RPMI8226 (cell line): ENCODE measurements at regions not wholly inside any gene's neighbourhood (a gene's known extent, or its start where the extent isn't known, plus 50 kb on each side); places are given as distances from the start of the nearest gene placed in this dataset.
"Not testable (repeated sequence)": the region's sequence is repeated elsewhere in the genome, so short reads cannot be mapped to it uniquely, and the experiment has no call there.

Experiments used
- DNase-seq: peaks from one replicate; pipeline ENCODE4 v3.0.0-alpha.2; 2015

DNA sequence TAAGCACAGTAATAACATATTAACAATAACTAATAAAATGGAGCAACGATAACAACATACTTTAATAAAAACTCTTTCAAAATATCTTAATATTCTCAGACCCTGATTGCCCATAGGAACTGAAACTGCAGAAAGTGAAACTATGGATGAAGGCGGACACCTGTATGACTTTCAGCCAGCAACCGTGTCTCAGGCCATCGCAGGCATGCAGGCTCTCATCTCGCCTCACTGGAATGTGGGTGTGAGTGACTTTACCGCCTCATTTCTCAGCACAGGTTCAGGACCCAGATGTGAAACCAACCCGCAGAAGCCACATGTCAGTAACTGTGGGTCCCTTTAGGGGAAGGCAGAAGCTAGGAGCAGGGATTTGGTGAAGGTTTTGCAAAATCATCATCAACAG lies 539.1 kb downstream of the FAM181B start:
- peak; percentile 83 for DNase-seq

DNA sequence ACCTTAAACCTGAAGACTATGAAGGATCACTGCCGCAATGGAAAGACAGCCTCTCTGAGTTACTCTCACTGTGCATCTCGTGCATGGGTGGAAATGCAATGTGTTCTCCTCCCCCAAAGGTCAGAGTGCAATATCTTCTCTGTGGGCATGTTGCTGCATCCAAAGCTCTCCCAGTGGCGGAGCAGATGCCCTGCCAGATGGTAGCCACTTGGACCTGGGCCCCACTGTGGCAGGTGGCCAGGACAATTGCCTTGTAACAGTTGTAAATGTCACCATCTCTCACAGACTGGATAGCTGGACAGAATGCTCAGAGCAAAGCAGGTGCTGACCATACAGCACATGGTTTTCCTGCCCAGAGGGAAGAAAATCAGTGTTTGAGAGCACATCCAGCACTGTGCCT lies 542.0 kb downstream of the FAM181B start:
- no peak for DNase-seq

DNA sequence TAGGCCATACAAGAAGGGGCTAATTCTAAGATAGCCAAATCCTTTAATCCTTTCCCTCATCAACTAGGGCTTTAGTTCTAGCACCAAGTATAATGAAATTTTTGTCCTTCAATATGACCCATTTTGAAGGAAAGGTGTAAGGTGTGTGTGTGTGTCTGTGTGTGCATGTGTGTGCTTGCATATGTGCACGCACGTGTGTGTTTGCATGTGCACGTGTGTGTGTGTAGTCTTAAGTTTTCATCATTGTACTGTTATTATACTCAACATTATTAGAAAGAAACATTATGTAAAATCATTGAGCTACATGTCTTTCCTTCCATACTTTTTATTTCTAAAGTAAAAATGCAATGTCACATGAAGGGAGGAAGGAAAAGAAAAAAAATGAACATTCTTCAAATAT lies 547.7 kb downstream of the FAM181B start:
- no peak for DNase-seq

DNA sequence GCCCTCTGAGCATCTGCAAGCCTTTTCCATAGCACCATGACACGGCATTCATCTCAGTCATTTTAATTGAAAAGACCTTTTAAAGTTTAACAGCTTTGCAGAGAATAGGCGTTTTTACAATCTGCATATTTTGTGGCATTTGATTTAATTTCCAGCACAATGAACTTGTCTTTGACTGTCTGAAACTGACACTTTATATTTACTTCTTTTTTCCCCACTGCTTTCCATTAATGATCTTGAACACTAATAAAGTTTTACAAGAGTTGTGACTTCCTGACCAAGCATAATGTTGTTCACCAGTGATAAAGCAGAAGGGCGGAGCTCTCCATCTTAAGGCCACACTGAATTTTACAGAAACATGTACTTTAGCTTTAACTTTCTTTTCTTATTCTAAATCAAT lies 548.7 kb downstream of the FAM181B start:
- no peak for DNase-seq

DNA sequence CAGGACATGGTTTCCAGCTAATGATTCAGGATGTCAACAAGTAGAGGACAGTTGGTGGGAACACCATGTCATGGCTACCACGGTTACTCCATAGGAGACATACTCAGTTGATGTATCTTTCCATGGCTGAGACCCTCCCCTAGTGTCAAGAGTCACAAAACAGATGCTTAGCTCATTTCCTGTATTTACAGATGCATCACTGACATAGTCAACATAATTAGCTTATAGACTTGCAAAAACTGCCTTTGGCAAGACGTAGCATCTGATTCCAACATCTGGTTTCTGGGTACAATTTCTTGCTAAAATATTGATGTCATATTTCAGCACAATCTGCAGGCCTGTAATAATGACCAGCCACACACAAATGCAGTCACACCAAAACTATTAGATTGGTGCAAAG lies 550.3 kb downstream of the FAM181B start:
- DNase-seq: no peak

DNA sequence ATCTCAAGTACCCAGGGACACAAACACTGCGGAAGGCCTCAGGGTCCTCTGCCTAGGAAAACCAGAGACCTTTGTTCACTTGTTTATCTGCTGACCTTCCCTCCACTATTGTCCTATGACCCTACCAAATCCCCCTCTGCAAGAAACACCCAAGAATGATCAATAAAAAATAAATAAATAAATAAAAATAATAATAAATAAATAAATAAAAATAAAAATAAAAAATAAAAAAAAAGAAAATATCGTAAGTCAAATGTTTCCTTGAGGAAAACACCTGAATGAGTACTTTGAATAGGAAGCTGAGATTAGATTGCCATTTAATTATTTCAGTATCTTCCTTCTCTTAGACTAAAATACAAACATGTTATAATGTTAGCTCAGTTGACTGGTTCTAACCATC lies 551.0 kb downstream of the FAM181B start:
- not testable (repeated sequence) for DNase-seq

DNA sequence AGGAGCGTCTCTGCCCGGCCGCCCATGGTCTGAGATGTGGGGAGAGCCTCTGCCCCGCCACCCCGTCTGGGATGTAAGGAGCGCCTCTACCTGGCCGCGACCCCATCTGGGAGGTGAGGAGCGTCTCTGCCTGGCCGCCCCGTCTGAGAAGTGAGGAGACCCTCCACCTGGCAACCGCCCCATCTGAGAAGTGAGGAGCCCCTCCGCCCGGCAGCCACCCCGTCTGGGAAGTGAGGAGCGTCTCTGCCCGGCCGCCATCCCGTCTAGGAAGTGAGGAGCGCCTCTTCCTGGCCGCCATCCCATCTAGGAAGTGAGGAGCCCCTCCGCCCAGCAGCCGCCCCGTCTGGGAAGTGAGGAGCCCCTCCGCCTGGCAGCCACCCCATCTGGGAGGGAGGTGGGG lies 551.9 kb downstream of the FAM181B start:
- DNase-seq: not testable (repeated sequence)

DNA sequence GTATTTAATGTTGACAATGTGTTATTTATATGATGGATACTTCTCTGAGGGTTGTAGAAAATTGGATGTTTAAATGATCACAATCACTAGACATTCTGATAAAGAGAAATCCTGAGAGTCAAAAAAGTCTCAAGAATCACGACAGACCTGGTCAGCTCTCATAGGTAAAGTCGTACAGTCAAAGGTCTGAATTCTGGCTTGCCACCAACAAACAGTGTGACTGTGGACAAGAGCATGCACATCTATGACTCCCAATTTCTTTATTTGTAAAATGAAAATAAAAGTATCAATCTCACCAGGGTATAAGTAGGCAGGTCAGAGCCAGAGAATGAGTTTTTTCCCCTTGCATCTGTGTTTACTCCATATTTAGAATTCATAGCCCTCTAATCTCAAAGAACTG lies 556.7 kb downstream of the FAM181B start:
- DNase-seq: no peak

DNA sequence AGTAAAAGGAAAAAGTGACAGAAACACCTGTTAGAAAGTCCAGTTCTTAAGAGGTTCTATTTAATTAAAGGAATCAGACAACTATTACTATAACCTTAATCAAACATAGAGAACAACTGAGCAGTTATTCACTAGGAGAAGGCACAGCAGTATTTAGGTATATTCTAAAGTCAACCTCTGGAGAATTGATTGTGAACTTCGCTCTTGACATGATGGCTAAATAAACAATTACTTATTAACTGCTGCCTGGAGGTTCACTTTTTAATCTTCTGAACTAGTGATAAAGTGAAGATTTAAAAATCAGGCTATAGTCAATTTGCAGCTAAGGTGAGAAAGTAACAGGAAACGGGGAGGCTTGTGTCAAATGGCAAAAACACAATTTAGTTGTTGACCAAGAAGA lies 557.3 kb downstream of the FAM181B start:
- DNase-seq: no peak

DNA sequence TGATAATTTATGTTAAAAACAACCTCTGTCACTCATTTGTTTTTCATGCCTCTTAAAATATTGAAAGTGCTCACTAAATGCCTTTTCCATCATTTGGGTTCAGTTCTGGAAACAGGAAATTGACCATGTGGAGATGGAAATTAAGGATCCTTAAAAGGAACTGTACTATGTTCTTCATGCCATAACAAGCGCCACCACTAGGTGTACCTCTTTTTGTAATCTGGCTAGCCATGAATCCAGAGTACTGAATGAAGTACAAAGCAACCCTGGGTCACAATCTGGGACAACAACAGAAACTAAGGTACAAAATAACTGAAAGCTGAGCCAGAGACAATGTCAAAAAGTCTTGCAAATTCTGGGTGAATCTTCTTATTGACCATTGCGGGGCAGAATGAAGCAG lies 559.1 kb downstream of the FAM181B start:
- peak; percentile 15 for DNase-seq

DNA sequence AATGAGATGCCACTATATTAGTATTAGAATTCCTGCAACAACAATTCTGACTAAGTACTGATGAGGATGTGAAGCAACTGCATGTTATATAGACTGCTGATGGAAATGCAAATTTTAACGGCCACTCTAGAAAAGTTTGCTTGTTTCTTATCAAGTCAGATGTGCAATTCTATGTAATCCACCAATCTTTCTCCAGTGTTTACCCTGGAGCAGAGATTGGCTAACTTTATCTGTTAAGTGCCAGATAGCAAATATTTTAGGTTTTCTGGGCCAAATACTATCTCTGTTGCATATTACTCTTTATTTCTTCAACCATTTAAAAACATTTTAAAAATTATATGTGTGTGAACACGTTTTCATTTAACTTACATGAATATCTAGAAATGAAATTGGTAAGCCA lies 586.9 kb downstream of the FAM181B start:
- DNase-seq: no peak

DNA sequence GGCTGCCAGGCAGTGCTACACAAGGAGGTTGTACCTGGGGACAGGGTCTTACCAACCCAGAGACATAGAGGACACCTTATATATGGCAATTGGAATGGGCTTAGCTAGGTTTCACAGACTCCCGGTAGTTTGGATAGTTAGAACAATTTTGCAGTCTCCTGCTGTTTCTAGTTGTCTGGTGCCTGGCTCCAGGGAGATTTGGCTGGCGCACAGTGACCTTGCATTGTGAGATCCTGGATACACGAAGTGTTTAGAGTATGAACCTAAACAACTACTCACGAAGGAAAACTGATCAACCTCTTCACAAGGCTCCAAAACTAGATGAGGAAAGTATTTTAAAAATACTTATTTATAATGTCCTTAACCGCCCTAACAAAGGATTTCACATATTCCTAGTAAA lies 614.7 kb downstream of the FAM181B start:
- no peak for DNase-seq

DNA sequence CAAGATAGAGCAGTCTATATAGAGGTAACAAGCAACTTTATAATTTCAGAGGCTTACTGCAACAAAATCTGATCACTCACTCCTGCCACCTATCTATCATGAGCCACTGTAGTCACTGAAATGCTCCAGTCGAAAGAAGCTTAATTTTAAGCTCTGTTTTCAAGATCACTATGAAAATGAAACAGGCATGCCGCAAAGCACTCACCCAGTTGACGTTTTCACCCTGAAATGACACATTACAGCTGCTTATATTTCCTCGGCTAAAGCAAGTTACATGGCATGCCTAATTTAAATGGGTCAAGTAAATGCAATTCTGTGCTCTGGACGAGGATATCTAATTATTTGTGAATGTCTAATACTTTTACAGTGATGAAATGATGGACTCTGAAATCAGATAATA lies 616.3 kb downstream of the FAM181B start:
- no peak for DNase-seq

DNA sequence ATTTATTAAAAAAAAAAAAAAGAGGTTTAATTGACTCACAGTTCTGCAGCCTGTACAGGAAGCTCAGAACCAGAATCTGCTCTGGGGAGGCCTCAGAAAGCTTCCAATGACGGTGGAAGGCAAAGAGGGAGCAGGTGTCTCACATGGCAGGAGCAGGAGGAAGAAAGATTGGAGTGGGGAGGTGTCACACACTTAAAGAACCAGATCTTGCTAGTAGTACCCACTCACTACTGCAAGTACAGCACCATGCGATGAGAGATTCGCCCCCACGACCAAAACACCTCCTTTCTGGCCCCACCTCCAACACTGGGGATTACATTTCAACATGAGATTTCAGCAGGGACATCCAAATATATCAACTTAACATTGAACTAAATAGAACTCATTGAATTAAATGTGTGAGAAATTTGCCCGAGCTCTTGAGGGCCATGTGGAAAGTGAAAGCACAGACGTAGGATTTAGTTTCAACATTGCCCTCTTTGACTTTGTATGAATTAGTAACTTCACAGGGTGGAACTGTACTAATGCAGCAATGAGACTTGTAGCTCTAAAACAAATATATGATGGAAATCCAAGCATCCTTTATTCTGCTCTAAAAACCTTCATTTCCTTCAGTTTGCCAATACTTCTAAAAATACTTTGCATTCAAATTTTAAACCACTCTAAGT lies 628.2 kb downstream of the FAM181B start:
- DNase-seq: no peak

DNA sequence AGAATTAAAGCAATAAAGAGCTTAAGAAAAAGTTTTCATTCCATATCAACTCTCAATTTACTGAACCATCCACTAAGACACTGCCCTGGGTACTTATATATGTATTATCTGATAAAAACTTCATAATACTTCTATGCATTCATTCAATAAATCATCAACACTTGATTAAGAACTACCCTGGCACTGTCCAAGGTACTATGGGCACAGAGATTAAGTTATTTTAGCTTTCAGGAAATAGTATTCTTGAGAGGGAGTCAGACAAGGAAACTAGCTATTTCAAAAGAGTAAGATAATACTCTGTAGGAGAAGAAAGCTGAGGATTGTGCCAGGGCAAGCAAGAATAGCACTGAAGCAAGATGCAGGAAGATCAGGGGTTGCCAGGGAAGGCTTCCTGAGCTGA lies 640.8 kb downstream of the FAM181B start:
- no peak for DNase-seq

DNA sequence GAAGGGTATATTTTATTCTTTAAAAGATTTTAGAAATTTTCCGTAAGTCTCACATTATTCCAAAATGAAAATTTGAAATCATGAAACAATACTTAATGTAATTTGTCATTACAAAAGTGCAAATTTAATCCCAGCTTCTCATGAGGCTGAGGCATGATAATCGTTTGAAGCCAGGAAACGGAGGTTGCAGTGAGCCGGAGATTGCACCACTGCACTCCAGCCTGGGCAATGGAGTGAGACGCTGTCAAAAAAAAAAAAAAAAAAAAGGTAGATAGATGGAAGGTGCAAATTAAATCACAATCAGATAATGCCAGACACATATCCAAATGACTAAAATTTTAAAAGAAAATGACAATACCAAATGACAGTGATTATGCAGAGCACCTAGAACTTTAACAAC lies 644.2 kb downstream of the FAM181B start:
- DNase-seq: no peak

DNA sequence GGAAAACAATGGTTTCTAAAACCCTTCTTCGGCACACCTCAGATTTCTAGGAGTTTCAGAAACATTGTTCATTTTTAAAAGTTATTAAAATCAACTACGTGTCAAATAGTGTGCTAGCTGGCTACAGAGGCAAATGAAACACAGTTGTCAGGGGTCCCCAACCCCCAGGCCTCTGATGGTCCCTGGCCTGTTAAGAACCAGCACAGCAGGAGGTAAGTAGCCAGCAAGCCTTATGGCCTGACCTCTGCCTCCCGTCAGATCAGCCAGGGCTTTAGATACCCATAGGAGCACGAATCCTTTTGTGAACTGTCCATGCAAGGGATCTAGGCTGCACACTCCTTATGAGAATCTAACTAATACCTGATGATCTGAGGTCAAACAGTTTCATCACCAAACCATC lies 648.2 kb downstream of the FAM181B start:
- DNase-seq: no peak

DNA sequence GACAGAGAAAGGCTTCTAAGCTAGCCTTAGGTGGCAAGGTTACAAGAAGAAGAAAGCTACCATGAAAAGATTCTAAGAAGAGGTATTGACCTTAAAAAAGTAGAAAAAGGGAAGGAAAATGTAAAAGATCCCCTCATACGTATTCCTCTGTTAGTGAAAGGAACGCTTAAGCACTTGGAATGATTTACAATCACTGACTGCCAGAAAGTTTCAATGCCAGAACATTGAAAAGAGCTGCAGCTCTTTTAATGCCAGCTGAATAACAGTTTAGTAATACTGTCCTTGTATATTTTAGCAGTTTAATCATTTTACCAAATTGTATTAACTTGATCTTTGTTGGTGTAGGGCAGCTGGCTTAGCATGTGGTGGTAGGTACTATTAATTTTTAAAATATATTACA lies 650.7 kb downstream of the FAM181B start:
- no peak for DNase-seq

DNA sequence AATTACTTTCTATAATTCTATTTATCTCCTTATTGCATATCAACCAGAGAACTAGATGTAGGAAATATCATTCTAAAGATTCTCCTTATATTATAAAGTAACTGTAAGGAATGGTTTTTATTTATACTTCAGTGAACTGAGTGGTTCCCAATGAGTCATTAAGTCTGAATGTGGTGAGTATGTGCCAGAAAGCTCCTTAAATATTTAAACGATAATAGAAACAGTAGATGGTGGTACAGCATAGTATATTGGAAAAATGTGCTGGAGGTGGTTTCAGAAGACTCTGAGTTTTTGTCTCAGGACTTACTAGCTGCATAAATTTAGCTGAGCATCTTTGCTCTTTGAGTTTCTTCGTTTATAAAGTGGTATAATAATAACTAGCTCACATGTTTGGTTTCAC lies 653.5 kb downstream of the FAM181B start:
- no peak for DNase-seq

DNA sequence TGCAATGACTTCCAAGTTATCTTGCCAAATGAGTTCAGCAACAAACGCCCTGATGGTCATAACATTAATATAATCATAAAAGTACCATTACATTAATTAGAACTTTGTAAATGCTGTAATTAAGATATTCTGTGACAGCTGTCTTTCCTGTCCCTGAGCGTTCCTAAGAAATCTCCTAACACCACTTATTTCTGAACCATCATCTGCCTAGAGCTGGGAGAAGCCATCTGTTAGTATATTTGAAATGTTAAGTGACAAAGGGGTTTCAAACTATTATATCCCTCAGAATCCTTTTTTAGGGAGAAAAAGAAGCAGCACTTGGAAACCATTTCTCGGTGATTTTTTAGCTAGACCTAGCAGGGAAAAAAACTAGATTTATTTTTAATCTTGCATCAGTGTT lies 657.5 kb downstream of the FAM181B start:
- DNase-seq: no peak

DNA sequence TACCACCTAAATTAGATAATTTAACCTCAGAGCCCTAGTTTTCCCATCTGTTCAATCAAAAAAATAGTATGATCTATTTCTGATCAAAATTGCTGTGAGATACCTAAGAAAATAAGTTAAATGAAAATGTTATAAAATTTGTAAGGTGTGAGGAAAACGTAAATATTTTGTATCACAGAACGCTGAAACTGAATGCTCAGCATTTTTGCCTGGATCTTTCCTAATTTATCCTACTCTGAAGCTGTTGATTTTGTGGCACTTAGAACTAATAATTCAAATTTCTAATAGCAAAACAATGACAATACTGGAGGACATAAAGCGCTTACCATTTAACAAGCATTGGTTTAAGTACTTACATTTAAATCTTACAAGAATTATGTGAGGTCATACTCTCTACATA lies 674.2 kb downstream of the FAM181B start:
- no peak for DNase-seq

DNA sequence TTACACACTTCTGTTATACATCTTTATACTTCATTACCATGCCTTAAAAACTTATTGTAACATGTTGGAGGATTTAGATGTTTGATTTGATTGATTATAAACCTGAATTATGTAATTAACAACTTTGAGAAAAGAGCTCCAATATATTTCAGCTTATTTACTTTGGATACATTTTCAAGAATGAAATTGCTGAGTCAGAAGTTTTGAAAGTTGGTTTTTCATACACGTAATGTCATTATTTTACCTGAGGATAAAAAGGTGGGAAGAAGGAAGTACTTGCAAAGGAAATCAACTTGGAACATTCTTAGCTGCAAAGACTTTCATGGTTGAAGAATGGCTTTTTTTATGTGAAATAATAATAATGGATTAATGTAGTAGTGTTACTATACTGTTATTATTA lies 677.2 kb downstream of the FAM181B start:
- no peak for DNase-seq

DNA sequence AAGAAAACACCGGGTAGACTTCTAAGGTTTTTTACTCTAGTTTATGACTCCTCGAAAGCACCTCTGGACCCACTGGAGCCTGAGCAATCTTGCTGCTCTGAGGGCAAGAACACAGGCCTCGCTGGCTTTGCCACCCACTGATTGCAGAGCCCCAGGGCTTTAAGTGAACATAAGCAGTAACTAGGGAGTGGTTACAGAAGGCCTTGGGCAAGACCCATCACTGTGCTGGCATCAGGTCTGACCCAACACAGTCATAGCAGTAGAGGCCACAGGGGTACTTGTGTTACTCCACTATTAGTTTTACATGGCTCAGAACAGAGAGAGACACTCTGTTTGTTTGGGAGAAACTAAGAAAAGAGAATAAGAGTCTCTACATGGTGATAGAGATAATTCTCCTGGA lies 684.5 kb downstream of the FAM181B start:
- DNase-seq: no peak

DNA sequence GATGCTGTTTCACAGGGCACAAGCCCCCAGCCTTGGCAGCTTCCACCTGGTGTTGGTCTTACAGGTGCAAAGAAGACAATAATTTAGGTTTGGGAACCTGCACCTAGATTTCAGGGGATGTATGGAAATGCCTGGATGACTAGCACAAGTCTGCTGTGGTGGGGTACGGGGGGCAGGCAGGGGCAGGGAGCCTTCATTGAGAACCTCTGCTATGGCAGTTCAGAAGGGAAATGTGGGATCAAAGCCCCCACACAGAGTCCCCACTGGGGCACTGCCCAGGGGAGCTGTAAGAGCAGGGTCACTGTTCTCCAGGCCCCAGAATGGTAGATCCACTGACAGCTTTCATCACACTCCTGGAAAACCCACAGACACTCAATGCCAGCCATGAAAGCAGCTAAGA lies 686.5 kb downstream of the FAM181B start:
- DNase-seq: no peak

DNA sequence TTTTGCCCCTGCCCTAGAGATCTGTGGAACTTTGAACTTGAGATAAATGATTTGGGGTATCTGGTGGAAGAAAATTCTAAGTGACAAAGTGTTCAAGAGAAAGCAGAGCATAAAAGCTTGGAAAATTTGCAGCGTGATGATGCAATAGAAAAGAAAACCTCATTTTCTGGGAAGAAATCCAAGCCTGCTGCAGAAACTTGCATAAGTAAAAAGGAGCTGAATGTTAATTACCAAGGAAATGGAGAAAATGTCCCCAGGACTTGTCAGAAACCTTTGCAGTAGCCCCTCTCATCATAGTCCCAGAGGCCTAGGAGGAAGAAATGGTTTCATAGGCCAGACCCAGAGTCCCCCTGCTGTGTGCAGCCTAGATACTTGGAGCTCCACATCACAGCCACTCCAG lies 686.9 kb downstream of the FAM181B start:
- no peak for DNase-seq
